NCI-H128 (cell line): ENCODE measurements at regions not wholly inside any gene's neighbourhood (a gene's known extent, or its start where the extent isn't known, plus 50 kb on each side); places are given as distances from the start of the nearest gene placed in this dataset.

ENCODE experiments used
- DNase-seq: peaks from one replicate; lab custom pipeline; 2025; ENCODE audit not compliant: unreplicated experiment; lab: John Stamatoyannopoulos, UW

- DNase-seq, result no peak
Measured at GRCh38 chr12:13769966-13770365, 211.4 kb downstream of the GRIN2B start.

GRCh38 chr12:13769273-13769672 lies 212.1 kb downstream of the GRIN2B start:
- DNase-seq, result no peak

DNA sequence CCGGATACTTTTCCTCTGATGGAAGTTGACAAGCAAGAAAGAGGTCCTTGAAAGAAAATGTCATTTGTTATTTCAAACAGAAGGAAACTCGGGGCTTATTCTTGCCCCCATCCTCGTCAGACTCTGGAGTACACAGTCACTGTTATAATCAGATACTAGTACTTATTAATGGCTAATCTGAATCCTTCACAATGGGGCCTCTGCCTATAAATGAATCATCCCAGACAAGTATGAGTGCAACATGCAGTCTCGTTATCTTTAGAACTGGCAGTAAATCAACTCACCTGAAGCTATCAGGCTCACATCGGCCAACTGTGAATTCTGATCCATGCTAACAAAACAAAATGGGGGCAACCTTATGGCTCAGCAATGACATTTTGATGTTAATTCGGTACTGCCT lies 216.7 kb downstream of the GRIN2B start:
- no peak for DNase-seq

GRCh38 chr12:13749389-13749788 lies 232.0 kb downstream of the GRIN2B start:
- DNase-seq, result no peak

DNA sequence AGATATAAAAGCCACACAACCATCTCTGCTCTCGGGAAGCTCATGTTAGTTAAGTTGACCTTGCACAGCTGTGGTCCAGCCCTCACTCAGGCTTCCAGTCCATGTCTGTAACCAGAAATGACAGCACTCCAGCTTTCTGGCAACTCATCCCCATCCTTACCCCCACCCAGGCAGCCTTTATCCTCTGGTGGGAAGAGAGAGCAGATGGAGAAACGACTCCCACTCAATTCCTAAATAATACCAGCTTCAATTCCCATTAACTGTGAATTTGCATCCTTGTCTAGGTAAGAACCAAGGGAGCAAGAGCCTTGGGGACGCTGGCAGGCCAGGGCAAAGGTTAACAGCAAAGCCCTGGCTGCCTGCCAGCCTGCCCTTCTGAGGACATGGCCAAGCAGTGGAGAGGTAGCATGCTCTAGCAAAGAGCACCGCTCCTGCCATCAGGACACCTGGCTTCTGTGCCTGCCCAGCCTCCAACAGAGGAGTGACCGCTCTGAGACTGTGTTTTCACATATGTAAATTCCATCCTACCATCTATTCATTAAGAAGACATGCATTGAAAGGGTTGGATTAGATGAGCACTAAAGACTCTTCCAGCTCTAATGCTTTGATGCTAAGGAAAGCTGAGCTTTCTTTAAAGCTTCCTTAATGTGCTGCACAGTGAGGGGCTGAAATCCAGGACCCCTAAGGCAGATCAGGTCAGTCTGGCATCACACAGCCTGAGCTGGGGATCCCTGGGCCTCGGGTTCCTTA lies 236.1 kb downstream of the GRIN2B start:
- DNase-seq, result no peak

- no peak for DNase-seq
Measured at GRCh38 chr12:13744561-13744960, 236.8 kb downstream of the GRIN2B start.

GRCh38 chr12:13740149-13740545 lies 241.3 kb downstream of the GRIN2B start:
- no peak for DNase-seq

GRCh38 chr12:13735734-13736133 lies 245.7 kb downstream of the GRIN2B start:
- DNase-seq, result no peak

DNA sequence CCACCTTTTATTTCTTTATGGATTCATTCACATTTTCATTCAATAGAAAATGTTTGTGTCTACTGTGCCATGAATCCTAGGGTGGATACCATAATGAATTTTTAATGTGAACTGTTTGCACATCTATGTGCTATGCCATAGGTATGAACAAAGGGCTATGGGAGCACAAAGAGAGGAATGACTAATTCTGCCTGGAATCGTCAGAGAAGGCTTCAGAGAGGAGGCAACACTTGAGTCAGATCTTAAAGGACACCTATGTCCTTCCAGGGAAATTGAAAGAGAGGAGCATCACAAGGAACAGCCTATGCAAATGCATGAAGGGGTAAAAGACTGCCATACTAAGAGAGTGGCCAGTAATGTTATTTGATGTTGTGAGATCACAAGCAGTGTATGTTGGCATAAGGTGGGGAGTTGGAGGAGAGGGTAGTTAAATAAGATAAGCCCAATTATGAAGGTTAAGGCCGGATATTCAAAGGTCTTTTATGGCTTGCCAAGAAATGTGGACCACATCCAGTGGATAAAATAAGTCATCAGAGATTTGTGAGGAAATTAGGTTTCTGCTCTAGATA lies 246.7 kb downstream of the GRIN2B start:
- DNase-seq, result no peak

- peak; percentile 91 for DNase-seq
Measured at GRCh38 chr12:13727707-13728195, 253.7 kb downstream of the GRIN2B start.

DNA sequence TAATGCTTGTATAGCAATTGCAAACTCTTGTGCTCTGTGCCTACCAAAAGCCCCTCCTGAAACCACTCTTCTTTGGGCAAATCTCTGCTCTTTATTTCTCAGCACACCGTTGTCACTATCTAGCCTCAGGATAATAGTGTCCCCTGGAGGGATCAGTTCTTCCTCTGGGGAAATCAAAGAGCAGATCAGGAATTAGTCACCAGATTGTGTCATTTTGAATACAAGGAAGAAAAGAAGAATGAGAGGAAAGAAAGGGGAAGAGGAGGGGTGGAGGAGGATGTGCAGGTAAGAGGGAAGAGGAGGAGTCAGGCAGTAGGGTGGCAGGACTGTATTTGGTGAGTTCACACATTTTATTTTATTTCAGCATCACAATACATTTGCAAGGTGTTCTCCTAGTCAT lies 256.4 kb downstream of the GRIN2B start:
- no peak for DNase-seq

DNA sequence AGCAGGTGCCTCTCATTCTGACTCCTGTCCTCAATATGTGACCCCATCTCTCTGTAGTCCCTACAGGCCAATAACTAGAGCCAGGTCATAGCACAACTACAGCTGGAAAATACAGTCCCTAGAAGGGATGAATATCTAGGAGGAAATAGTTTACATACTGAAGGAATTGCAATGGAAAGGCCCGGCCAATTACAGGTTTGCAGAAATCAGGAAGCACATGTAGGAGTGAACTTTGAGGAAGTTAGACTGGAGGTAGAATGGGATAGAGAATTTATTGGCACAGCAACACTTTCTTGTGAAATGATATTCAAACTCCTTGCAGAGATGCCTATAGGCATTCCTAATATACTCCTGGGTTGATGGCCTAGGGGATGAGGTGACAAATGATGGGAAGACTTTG lies 257.3 kb downstream of the GRIN2B start:
- DNase-seq, result no peak

GRCh38 chr12:13719986-13720385 lies 261.4 kb downstream of the GRIN2B start:
- no peak for DNase-seq

- DNase-seq, result no peak
Measured at GRCh38 chr12:13718271-13718670, 263.1 kb downstream of the GRIN2B start.

DNA sequence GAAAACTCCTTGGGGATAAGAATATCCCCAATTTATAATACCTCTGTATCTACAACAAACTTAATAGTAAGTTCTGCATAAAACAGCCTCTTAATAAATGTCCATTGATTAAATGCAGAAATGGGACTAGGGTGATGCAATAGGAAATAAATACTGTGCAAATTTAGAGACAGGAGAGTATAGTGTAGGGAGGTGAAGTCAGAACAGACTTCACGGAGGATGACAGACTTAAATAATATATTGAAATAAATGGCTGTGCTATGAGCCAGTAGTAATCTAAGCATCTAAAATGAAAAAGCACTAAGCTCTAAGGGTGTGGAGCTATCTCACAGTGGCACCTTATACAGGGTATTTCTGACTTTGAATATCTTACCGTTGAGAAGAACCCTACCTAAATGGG lies 265.3 kb downstream of the GRIN2B start:
- DNase-seq, result no peak

GRCh38 chr12:13713556-13714410 lies 267.6 kb downstream of the GRIN2B start:
- DNase-seq, result no peak

DNA sequence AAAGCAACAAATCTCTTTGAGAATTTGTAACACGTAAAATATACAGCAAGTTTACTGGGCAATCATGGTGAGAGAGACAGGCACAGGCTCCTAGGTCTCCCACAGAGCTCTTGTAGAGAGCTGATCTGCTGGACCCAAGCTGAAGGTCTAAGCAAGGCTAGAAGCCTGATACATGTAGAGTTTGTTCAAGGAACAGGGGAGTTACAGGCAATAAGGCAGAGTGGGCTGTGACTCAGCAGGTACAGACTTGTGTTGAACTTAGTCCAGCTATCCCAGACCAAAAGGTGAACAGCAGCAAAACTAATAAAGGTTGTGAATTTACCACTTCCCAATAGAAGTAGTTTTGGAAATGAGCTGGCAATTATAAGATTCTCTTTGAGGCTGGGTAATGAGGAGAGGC lies 273.6 kb downstream of the GRIN2B start:
- DNase-seq, result no peak

- peak; percentile 55 for DNase-seq
Measured at GRCh38 chr12:13702381-13702780, 279.0 kb downstream of the GRIN2B start.

GRCh38 chr12:13701502-13701901 lies 279.9 kb downstream of the GRIN2B start:
- DNase-seq, result no peak

DNA sequence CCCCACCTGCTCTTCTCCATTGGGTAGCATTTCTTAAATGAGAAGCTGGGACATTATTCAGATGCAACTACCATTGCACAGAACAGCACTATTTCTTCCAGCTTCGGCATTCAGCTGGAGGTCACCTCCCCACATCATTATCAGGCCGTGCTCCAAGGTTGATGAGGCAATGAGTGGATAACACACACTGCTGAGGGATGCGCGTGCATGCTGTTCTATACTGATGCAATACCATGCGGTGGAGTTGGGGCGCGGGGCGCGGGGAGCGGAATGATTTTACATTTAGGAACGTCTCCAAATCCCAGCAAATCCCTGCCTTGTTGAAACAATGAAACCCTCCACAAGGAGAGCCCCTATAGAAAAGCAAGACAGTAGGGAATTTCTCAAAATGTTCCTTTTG lies 283.4 kb downstream of the GRIN2B start:
- no peak for DNase-seq

DNA sequence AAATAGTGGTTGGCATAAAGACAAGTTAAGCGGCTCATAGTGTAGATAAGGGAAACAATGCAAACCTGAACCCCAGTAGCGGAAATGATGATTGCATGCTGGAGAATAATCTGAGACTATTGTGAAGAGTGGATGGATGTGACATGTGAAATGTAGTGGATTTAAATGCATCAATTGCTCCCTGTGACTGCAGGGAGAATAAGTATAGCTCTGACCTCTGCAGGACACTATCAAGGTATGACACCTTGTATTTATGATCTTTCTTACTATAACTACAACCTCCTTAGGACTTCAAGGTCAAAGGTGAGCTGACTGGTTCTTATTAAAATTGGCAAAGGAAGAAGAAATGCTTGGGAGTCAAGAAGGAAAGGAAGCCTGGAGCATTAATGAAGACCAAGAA lies 285.6 kb downstream of the GRIN2B start:
- no peak for DNase-seq

- DNase-seq, result no peak
Measured at GRCh38 chr12:13692332-13692731, 289.1 kb downstream of the GRIN2B start.
